EH (cell line): ENCODE measurements at regions not wholly inside any gene's neighbourhood (a gene's known extent, or its start where the extent isn't known, plus 50 kb on each side); places are given as distances from the start of the nearest gene placed in this dataset.
"Not testable (repeated sequence)": the region's sequence is repeated elsewhere in the genome, so short reads cannot be mapped to it uniquely, and the experiment has no call there.

Experiments used
- DNase-seq: peaks from one replicate; pipeline ENCODE4 v3.0.0-alpha.2; 2015; ENCODE audit warnings: low read depth

DNA sequence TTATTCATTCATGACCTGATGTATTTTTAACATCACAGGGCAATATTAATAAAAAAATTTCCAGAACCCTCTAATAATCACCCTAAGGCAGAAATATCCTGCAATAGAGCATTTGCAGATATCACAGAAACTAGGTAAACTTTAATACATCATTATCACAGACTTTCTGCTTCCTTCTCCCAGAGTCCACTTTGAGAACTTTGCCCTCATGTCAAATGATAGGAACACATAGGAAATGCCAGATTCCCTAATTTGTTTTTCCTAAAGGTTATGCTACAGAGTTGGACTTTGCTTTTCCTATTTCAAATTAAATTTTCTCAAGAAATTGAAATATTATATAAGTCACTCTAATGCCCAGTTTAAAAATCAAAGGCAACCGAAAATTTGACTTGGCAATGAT is 352.8 kb upstream of the LRP1B start:
- DNase-seq, result no peak

GRCh38 chr2:142478206-142478605 is 347.4 kb upstream of the LRP1B start:
- DNase-seq, result no peak

- DNase-seq, result no peak
Observed at GRCh38 chr2:142472382-142472781, 341.6 kb upstream of the LRP1B start.

DNA sequence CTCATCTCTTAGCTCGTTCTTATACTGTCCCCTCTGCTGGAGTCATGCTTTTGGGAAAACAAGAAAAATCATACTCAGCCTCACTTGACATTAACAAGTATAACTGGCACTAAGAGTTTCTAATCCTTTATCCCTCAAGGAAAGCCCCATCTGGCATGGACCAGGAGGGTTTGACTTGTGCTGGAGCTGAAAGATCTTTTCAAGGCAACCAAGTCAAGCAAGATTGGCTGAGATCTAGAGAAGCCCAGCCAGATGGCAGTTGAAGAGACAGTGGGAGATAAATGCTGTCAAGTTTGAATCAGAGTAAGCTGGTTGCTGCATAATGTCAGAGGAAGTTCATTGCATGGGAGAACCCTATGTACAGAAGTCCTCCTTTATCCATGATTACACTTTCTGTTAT is 336.5 kb upstream of the LRP1B start:
- no peak for DNase-seq

DNA sequence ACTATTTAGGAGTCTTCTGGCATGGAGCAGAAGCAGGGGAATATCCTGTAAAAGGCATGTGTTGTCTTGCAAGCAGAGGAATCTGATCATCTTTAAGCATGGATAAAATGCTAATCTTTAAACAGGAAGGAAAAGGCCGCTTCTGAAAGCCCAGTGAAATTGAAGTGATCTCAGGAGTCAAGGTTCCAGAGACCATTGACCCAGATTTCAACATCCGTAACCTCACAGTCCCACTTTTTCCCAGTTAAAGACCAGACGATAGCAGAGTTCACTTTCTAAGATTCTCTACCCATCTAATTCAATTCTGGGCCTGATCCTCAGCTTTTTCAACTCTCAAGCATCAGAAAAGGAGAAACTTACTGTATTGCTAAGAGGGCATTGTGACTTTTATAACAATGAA is 332.2 kb upstream of the LRP1B start:
- DNase-seq, result no peak

DNA sequence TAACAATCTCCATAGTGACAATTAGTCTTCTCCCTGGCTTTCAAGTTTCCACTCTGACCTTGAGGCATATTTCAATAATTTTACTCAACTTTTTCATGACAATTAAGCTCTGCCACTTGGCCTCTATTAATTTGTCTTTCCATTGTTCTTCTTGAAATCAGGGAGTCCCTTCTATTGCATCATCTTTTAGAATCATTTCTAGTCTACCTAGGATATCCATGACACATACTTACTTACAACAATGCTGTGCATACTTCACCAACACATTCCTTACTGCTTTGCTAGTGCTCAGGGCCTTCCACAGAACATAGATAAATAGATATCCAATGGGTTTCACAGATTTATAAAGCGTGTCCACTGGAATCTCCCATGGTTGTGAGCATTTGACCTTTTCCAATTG is 331.5 kb upstream of the LRP1B start:
- no peak for DNase-seq

GRCh38 chr2:142445551-142446072 is 314.8 kb upstream of the LRP1B start:
- no peak for DNase-seq

DNA sequence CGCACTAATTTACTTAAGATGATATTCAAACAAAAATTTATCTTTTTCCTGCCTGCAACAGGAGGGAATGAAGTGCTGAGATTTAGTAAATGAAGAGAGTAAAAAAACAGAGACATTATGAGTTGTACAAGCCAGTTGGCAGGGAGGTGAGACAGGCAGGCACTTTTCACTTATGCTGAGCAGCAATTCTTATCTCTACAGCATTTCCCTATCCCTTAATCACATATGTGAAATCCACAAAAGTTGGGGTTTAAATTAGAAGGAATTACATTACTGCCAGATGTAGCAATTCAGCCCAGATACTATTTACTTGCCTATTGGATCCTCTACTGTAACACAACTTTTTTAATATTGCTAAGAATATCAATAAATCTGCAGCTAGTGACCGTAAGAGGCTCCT is 314.2 kb upstream of the LRP1B start:
- no peak for DNase-seq

DNA sequence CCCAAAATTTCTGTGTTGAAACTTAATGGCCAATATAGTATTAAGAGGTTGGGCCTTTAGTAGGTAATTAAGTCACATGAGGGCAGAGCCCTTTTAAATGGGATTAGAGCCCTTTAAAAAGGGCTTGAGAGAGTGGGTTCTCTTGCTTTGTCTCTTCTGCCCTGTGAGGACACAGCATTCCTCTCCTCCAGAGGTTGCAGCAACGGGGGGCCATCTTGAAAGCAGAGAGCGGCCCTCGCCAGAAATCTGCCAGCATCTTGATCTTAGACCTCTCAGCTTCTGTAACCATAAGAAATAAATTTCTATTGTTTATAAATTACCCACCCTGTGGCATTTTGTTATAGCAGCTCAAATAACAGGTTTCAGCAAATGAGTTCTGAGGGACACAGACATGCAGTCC is 305.0 kb upstream of the LRP1B start:
- no peak for DNase-seq

GRCh38 chr2:142426064-142426463 is 295.2 kb upstream of the LRP1B start:
- DNase-seq, result no peak

- DNase-seq, result no peak
Observed at GRCh38 chr2:142425551-142425950, 294.7 kb upstream of the LRP1B start.

GRCh38 chr2:142423603-142424002 is 292.8 kb upstream of the LRP1B start:
- DNase-seq, result no peak

- DNase-seq, result no peak
Observed at GRCh38 chr2:142422769-142423168, 292.0 kb upstream of the LRP1B start.

DNA sequence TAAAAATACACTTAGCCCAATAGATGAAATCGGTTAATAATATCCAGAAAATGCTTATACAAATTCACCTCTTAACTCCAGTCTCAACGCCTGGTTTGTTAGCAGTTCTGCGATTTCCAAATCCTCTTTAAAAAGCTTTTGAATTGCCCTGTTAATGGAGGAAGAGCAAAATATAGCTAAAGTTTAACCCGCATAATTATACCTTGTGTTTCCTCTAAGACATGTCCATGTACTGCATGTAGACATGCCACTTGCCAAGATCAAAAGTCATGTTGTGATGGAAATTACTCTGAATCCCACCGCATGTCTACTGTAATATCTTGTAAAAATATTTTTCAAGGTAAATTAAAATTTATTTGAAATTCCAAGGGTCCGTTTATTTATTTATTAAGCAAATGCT is 291.2 kb upstream of the LRP1B start:
- no peak for DNase-seq

- not testable (repeated sequence) for DNase-seq
Observed at GRCh38 chr2:142418699-142419098, 287.9 kb upstream of the LRP1B start.

GRCh38 chr2:142416996-142417395 is 286.2 kb upstream of the LRP1B start:
- no peak for DNase-seq

DNA sequence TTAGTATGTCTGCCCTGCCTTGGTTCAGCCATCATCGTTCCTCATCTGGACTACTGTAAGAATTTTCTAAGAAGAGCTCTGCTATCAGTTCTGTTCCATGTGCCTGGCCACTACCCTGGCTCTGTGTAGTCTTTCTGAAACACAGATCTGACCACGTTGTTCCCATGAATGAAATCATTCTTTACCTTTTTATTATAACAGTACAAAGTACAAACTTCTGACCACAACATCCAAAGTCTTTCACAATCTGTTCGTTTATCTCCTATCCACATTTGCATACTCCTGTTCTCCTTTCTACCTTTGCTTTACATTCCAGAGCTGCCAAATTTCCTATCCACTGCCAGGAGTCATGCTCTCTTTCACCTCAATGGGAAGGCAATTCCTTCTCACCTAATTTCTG is 284.6 kb upstream of the LRP1B start:
- DNase-seq, result no peak

DNA sequence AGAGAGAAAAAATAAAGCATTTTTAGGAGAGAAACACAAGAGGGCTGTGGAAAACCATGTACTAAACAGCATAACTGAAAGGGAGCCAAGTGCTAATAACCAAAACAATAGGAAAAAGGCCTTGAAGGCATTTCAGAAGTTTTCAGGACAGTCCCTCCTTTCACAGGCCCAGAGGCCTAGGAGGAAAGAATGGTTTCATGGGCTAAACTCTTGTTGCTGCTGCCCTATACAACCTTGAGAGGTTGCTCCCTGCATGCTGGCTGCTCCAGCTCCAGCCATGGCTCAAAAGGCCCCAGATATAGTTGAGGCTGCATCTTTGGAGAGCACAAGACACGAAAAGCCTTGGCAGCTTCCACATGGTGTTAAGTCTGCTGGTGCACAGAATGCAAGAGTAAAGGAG is 267.4 kb upstream of the LRP1B start:
- no peak for DNase-seq

DNA sequence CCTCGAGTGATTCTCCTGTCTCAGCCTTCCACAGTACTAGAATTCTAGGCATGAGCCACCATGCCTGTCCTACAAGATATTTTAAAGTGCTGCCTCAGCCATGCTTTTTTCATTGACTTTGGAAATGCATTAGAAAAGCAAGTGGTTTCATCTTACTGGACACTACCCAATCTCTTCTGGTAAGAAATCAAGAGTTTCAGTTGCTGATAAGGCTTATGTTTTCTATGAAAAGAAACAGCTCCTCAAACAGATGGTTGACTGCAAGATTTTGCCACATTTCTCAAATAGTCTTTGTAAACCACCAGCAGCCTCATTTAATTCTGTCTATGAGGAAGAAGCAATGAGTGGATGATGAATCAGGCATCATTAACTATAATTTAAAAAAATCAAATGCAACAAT is 264.5 kb upstream of the LRP1B start:
- DNase-seq, result no peak

DNA sequence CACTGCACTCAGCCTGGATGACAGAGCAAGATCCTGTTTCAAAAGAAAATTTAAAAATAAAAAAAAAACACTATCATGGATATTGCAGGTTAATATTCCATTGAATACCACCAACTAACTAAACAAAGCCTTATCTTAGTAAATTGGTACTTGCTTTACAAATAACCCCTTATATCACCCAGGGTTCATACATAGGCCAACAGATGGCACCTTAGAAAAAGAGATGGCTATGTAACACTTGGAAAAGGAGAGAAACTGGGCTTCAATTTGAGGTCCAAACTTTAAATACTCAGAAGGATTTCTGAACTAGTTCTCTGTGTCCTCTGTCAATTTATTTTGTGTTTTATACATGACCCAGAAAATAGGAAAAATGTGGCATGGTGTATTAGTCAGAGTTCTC is 249.6 kb upstream of the LRP1B start:
- DNase-seq, result no peak

GRCh38 chr2:142362069-142362468 is 231.3 kb upstream of the LRP1B start:
- DNase-seq, result not testable (repeated sequence)

DNA sequence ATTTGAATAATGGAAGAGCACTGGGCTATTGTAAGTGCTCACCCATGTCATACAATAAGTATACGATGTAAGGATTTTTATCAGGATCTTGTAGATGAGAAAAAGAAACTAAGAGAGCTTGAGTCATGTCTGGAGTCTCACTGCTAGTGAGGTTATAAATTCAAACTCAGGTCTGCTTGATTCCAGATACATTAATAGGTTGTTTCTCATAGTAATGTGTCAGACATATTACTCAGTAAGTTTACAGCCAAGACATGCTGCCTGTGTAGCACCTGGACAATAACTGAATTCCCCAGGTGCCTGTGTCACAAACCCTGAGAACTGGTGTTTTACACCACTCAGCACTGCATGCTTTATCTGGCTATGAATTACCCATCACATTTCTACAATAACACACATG is 216.9 kb upstream of the LRP1B start:
- no peak for DNase-seq

- no peak for DNase-seq
Observed at GRCh38 chr2:142339261-142339660, 208.4 kb upstream of the LRP1B start.

DNA sequence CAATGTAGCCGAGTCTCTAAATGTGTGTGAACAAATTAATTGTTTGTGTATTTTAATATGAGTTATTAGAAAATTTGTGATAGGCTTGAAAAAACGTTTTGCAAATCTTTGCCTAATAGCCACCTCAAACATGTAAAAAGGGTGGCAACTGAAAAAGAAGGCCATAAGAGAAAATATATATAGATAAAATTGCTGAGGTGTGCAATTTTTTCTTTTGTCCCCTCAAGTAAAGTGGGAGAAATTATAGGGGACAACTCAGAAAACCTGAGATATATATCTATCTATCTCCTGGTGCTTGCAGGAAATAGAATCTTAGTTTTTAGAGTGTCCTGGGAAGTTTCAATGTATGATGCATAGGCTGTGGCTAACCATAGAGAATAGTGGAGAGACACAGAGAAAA is 201.4 kb upstream of the LRP1B start:
- DNase-seq, result no peak

DNA sequence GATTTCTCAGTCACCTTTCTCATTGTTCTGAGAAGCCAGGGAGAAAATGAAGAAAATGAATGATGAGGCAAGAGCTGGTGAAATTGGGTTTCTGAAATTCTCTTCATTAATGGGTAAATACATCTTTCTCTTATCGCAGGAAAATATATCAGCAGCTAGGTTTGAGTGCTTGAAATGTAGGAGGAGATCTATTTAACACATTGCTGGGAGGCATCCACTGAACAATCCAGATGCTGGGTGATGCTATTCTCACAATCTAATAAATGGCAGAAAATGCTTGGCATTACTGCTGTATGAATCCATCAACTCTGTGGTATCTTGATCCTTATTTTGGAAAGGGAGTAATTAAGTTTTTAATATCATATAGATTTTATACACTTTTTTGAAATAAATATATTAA is 199.6 kb upstream of the LRP1B start:
- DNase-seq, result no peak
